C4-2B (cell line): ENCODE measurements at regions not wholly inside any gene's neighbourhood (a gene's known extent, or its start where the extent isn't known, plus 50 kb on each side); places are given as distances from the start of the nearest gene placed in this dataset.

Experiments used
- CTCF ChIP-seq: fragments of 450-650 bp; conservative IDR thresholded peaks from 2 replicates; pipeline ENCODE4 v1.5.1; 2017; ENCODE audit warnings: mild to moderate bottlenecking
- ZFX ChIP-seq: fragments of 450-650 bp; IDR thresholded peaks from 2 replicates; pipeline ENCODE4 v1.6.1; 2017

- TF ChIP-seq CTCF (no peak), ZFX (no peak)
Measured at GRCh38 chr7:12741951-12742575, 54.6 kb downstream of the ARL4A start.
